Psoas muscle (tissue), 7 donors: ENCODE measurements at regions not wholly inside any gene's neighbourhood (a gene's known extent, or its start where the extent isn't known, plus 50 kb on each side); places are given as distances from the start of the nearest gene placed in this dataset.

Source experiments
- ATAC-seq, 4 donors: fragments of 200-7000 bp; cut with Tn5 transposase; one replicate each; pipeline ENCODE4 v1.9.1; 2020; ENCODE audit warnings: moderate library complexity in 3 of 4, mild to moderate bottlenecking in 2 of 4
- DNase-seq, 2 donors: peaks; one replicate each; pipeline ENCODE4 v3.0.0-alpha.2; 2020
- H3K27ac ChIP-seq: fragments of 200-600 bp; one replicate; pipeline ENCODE4 v1.8.0; 2022
- H3K27me3 ChIP-seq, 3 donors: fragments of 200-600 bp in 1 of 3; one replicate each; pipeline versions ENCODE4 v1.6.1 to v1.8.0; 2013 to 2022; ENCODE audit warnings: low read length in 2 of 3, mild to moderate bottlenecking in 2 of 3, moderate library complexity in 1 of 3; ENCODE audit not compliant: insufficient read depth in 3 of 3
- H3K36me3 ChIP-seq, 2 donors: fragments of 200-600 bp in 1 of 2; one replicate each; pipeline versions ENCODE4 v1.6.1 to v1.8.0; 2013 to 2022; ENCODE audit warnings: low read depth in 1 of 2, mild to moderate bottlenecking in 1 of 2, moderate library complexity in 1 of 2; ENCODE audit not compliant: insufficient read depth in 1 of 2
- H3K4me1 ChIP-seq: fragments of 200-600 bp; one replicate; pipeline ENCODE4 v1.8.0; 2022
- H3K4me3 ChIP-seq: fragments of 200-600 bp; one replicate; pipeline ENCODE4 v1.8.0; 2022; ENCODE audit warnings: mild to moderate bottlenecking
- H3K9me3 ChIP-seq: fragments of 200-600 bp; one replicate; pipeline ENCODE4 v1.8.0; 2022
- CTCF ChIP-seq: fragments of 200-600 bp; IDR thresholded peaks from one replicate; pipeline ENCODE4 v1.8.0; 2022; ENCODE audit warnings: antibody characterized with exemption
- WGBS, 3 donors: extraction: QIAGEN DNeasy Blood & Tissue Kit; methylation state at CpG; one replicate each; pipeline versions ENCODE4 v1.1.6 to v1.1.7; 2013; 5-methylcytosine and 5-hydroxymethylcytosine counted together
- intact Hi-C, 2 donors: fragments of 100-400 bp; cut with DNase I; formaldehyde crosslinking; loops; one replicate each; pipeline versions ENCODE4 v1.11.0 to v1.14.2; 2022
- donor health status: healthy with polysubstance abuse.
- donor health status: DM: no; HTN: no; CAD: no; lungs with moderate emphysema.
- donor health status: Bipolar disorder and iron deficiency.
- donor health status: healthy.
- donor health status: DM: yes; HTN: yes; CAD: no.
- donor health status: DM: no; HTN: no; CAD: no.
- donor health status: DM: yes; HTN: yes; CAD: no.

GRCh38 chr1:238296371-238296770 is 405.6 kb upstream of the ZP4 start:
- no peak for DNase-seq
- no peaks in the 10 kb centered on the region for H3K36me3 ChIP-seq
- ATAC-seq = no peak
- intact Hi-C loops = no loop called here
- TF ChIP-seq CTCF = no peak
- H3K27ac ChIP-seq = no peak overlapping the region
- H3K27me3 ChIP-seq = no peaks in the 10 kb centered on the region
- no peaks in the 10 kb centered on the region for H3K9me3 ChIP-seq
- H3K4me3 ChIP-seq = no peak overlapping the region
- no peaks in the 10 kb centered on the region for H3K4me1 ChIP-seq
- 75 to 84% (median 78%) methylated on average over 7 of the region's 7 CpGs for WGBS, 3 donors

- DNase-seq = no peak
- no peak for ATAC-seq
- WGBS, 3 donors = 79 to 87% (median 81%) methylated on average over 3 of the region's 3 CpGs
- no peaks in the 10 kb centered on the region for H3K4me1 ChIP-seq
- no peaks in the 10 kb centered on the region for H3K9me3 ChIP-seq
- intact Hi-C loops = no loop called here
- no peak overlapping the region for H3K27ac ChIP-seq
- H3K27me3 ChIP-seq = no peaks in the 10 kb centered on the region
- no peak for TF ChIP-seq CTCF
- no peak overlapping the region for H3K4me3 ChIP-seq
- H3K36me3 ChIP-seq = no peaks in the 10 kb centered on the region
Measured at GRCh38 chr1:238293075-238293474, 402.4 kb upstream of the ZP4 start.

GRCh38 chr1:238281418-238281817 is 390.7 kb upstream of the ZP4 start:
- no peak for TF ChIP-seq CTCF
- Histone ChIP-seq H3K27me3 (no peaks in the 10 kb centered on the region), H3K27ac (no peak overlapping the region), H3K4me1 (no peaks in the 10 kb centered on the region), H3K36me3 (no peaks in the 10 kb centered on the region), H3K4me3 (no peak overlapping the region), H3K9me3 (peaks cover 4% of the 10 kb centered on the region)
- WGBS, 3 donors = 60 to 79% (median 79%) methylated on average over 1 of the region's 1 CpG
- ATAC-seq = no peak
- intact Hi-C loops = no loop called here
- DNase-seq = no peak

- intact Hi-C loops = no loop called here
- Histone ChIP-seq H3K4me1 (no peaks in the 10 kb centered on the region), H3K27me3 (no peaks in the 10 kb centered on the region), H3K4me3 (no peak overlapping the region), H3K9me3 (peaks cover 5% of the 10 kb centered on the region), H3K27ac (no peak overlapping the region), H3K36me3 (no peaks in the 10 kb centered on the region)
- no peak for TF ChIP-seq CTCF
- DNase-seq (no peak), ATAC-seq (no peak)
- 62 to 69% (median 68%) methylated on average over 3 of the region's 3 CpGs for WGBS, 3 donors
Measured at GRCh38 chr1:238279694-238280380, 389.1 kb upstream of the ZP4 start.

- H3K4me3 ChIP-seq = no peak overlapping the region
- no peak overlapping the region for H3K27ac ChIP-seq
- H3K36me3 ChIP-seq = no peaks in the 10 kb centered on the region
- DNase-seq (no peak), ATAC-seq (no peak)
- H3K27me3 ChIP-seq = no peaks in the 10 kb centered on the region
- no peak for TF ChIP-seq CTCF
- no peaks in the 10 kb centered on the region for H3K4me1 ChIP-seq
- 93 to 96% (median 93%) methylated on average over 3 of the region's 3 CpGs for WGBS, 3 donors
- intact Hi-C loops = no loop called here
- peaks cover 3% of the 10 kb centered on the region for H3K9me3 ChIP-seq
Measured at GRCh38 chr1:238272145-238272544, 381.4 kb upstream of the ZP4 start.
